ENCODE measurements at regions not wholly inside any gene's neighbourhood (a gene's known extent, or its start where the extent isn't known, plus 50 kb on each side); places are given as distances from the start of the nearest gene placed in this dataset.

DNA sequence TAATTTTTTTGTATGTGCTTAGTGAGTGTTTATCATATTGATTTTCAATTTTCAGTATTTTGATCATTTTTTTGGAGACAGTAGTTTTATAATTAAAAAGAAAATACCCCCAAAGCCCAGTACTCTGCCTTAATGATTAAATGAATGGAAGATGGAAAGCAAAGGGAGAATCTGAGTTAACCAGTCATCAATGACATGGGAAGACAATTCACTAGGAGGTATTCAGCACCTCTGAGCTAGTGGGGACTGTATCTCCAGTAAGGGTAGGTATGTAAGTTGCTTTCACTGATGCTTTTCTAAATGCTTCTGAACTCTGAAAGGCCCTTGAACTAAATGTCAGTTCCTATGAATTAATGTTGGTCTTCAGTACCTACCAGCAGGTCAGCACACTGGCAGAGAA, 590.4 kb upstream of the DPPA4 start:
- no peak overlapping the region for H3K4me3 ChIP-seq
- H3K27ac ChIP-seq = no peak overlapping the region
- TF ChIP-seq, protein P1, sequence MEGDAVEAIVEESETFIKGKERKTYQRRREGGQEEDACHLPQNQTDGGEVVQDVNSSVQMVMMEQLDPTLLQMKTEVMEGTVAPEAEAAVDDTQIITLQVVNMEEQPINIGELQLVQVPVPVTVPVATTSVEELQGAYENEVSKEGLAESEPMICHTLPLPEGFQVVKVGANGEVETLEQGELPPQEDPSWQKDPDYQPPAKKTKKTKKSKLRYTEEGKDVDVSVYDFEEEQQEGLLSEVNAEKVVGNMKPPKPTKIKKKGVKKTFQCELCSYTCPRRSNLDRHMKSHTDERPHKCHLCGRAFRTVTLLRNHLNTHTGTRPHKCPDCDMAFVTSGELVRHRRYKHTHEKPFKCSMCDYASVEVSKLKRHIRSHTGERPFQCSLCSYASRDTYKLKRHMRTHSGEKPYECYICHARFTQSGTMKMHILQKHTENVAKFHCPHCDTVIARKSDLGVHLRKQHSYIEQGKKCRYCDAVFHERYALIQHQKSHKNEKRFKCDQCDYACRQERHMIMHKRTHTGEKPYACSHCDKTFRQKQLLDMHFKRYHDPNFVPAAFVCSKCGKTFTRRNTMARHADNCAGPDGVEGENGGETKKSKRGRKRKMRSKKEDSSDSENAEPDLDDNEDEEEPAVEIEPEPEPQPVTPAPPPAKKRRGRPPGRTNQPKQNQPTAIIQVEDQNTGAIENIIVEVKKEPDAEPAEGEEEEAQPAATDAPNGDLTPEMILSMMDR (IDR thresholded peaks at IDR 0.05) = no peak
- no peak for DNase-seq (ENCODE audit: low spot score)

GRCh38 chr3:109930582-109930981, 593.2 kb upstream of the DPPA4 start:
- TF ChIP-seq, protein P1 (IDR thresholded peaks at IDR 0.05) = no peak
- no peak overlapping the region for H3K27ac ChIP-seq
- no peak for DNase-seq (ENCODE audit: low spot score)

GRCh38 chr3:109933576-109933975, 596.2 kb upstream of the DPPA4 start:
- no peak for DNase-seq (ENCODE audit: low spot score)
- H3K27ac ChIP-seq = no peak overlapping the region
- H3K4me3 ChIP-seq = no peak overlapping the region
- TF ChIP-seq, protein P1 (IDR thresholded peaks at IDR 0.05) = no peak

More at GRCh38 chr3:109930582-109930981, 593.2 kb upstream of the DPPA4 start:
- H3K4me3 ChIP-seq = no peak overlapping the region

GRCh38 chr3:109939817-109940216, 602.5 kb upstream of the DPPA4 start:
- no peak overlapping the region for H3K4me3 ChIP-seq
- TF ChIP-seq, protein P1 (IDR thresholded peaks at IDR 0.05) = no peak
- no peak for DNase-seq (ENCODE audit: low spot score)
- no peak overlapping the region for H3K27ac ChIP-seq

GRCh38 chr3:109943181-109943580, 605.8 kb upstream of the DPPA4 start:
- H3K27ac ChIP-seq = no peak overlapping the region
- no peak overlapping the region for H3K4me3 ChIP-seq
- no peak for DNase-seq (ENCODE audit: low spot score)
- TF ChIP-seq, protein P1 (IDR thresholded peaks at IDR 0.05) = no peak

DNA sequence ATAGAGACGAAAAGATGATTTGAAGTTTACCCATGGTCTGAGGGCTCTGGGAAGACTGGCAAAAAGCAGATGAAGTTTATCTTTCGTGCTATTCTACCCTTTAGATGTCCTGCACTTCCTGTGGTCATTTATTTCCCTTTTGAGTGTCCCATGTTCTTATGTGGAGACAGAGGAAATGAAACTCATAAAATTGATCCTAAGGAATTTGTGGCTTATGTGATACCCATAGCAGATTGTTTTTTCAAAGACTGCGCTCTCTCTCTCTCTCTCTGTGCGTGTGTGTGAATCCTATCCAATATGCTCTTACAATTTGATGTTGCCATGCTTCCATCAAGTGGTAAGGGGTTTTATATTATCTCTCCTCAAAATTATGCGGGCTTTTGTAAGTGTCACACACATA, 607.5 kb upstream of the DPPA4 start:
- TF ChIP-seq, protein P1 (IDR thresholded peaks at IDR 0.05) = no peak
- Histone ChIP-seq H3K4me3 (no peak overlapping the region), H3K27ac (no peak overlapping the region)
- no peak for DNase-seq (ENCODE audit: low spot score)

GRCh38 chr3:109952924-109953323, 615.6 kb upstream of the DPPA4 start:
- no peak overlapping the region for H3K4me3 ChIP-seq
- TF ChIP-seq, protein P1 (IDR thresholded peaks at IDR 0.05) = no peak
- no peak overlapping the region for H3K27ac ChIP-seq
- DNase-seq (ENCODE audit: low spot score) = no peak
